Chondrocyte (in vitro differentiated cells): ENCODE measurements at regions not wholly inside any gene's neighbourhood (a gene's known extent, or its start where the extent isn't known, plus 50 kb on each side); places are given as distances from the start of the nearest gene placed in this dataset.

Experiments
- DNase-seq: peaks from one replicate; pipeline ENCODE4 v3.0.0; 2021; ENCODE audit warnings: mixed read lengths, low spot score
- H3K27ac Mint-ChIP-seq: one replicate; pipeline ENCODE4 v1.8.0; 2021; ENCODE audit warnings: mild to moderate bottlenecking, moderate library complexity, mixed read lengths; ENCODE audit not compliant: unreplicated experiment
- H3K27me3 Mint-ChIP-seq: 2 replicates; pipeline ENCODE4 v1.8.0; 2021; ENCODE audit warnings: low read depth, mixed read lengths
- H3K36me3 Mint-ChIP-seq: 2 replicates; pipeline ENCODE4 v1.8.0; 2021; ENCODE audit warnings: low read depth, mixed read lengths
- H3K4me1 Mint-ChIP-seq: 2 replicates; pipeline ENCODE4 v1.8.0; 2021; ENCODE audit warnings: low read depth, mild to moderate bottlenecking, mixed read lengths
- H3K4me3 Mint-ChIP-seq: one replicate; pipeline ENCODE4 v1.8.0; 2021; ENCODE audit warnings: mild to moderate bottlenecking, moderate library complexity, mixed read lengths; ENCODE audit not compliant: unreplicated experiment
- H3K9me3 Mint-ChIP-seq: 2 replicates; pipeline ENCODE4 v1.8.0; 2021; ENCODE audit warnings: low read depth, mixed read lengths
- CTCF ChIP-seq: fragments of 200-600 bp; sonication (generic); IDR thresholded peaks from 2 replicates; pipeline ENCODE4 v1.5.0; 2021; ENCODE audit warnings: antibody characterized with exemption, mild to moderate bottlenecking, moderate library complexity

GRCh38 chr3:186418671-186419145 lies 56.7 kb upstream of the DGKG start:
- Mint-ChIP-seq H3K4me1 (peaks cover 31% of the 10 kb centered on the region), H3K27me3 (no peaks in the 10 kb centered on the region), H3K4me3 (no peak overlapping the region), H3K9me3 (no peaks in the 10 kb centered on the region), H3K27ac (no peak overlapping the region), H3K36me3 (no peaks in the 10 kb centered on the region)
- no peak for TF ChIP-seq CTCF
- no peak for DNase-seq

GRCh38 chr3:186417791-186418190 lies 55.8 kb upstream of the DGKG start:
- TF ChIP-seq CTCF: no peak
- Mint-ChIP-seq H3K4me3 (no peak overlapping the region), H3K9me3 (no peaks in the 10 kb centered on the region), H3K27me3 (no peaks in the 10 kb centered on the region), H3K4me1 (peaks cover 39% of the 10 kb centered on the region), H3K27ac (peak overlapping the region; percentile 74), H3K36me3 (no peaks in the 10 kb centered on the region)
- no peak for DNase-seq

- H3K36me3 Mint-ChIP-seq: no peaks in the 10 kb centered on the region
- peaks cover 4% of the 10 kb centered on the region for H3K27me3 Mint-ChIP-seq
- DNase-seq: no peak
- no peaks in the 10 kb centered on the region for H3K9me3 Mint-ChIP-seq
- peak overlapping the region; percentile 83 for H3K27ac Mint-ChIP-seq
- TF ChIP-seq CTCF: no peak
- no peak overlapping the region for H3K4me3 Mint-ChIP-seq
- peaks cover 39% of the 10 kb centered on the region for H3K4me1 Mint-ChIP-seq
Observed at GRCh38 chr3:186414735-186415419, 52.8 kb upstream of the DGKG start.

GRCh38 chr3:186413615-186414415 lies 51.8 kb upstream of the DGKG start:
- Mint-ChIP-seq H3K4me3 (peak overlapping the region; percentile 69), H3K27me3 (peaks cover 11% of the 10 kb centered on the region), H3K4me1 (peaks cover 39% of the 10 kb centered on the region), H3K27ac (peak overlapping the region; percentile 77), H3K36me3 (no peaks in the 10 kb centered on the region), H3K9me3 (no peaks in the 10 kb centered on the region)
- TF ChIP-seq CTCF: no peak
- DNase-seq: no peak

GRCh38 chr3:186411994-186412393 lies 50.0 kb upstream of the DGKG start:
- Mint-ChIP-seq H3K27me3 (peaks cover 11% of the 10 kb centered on the region), H3K4me1 (peaks cover 29% of the 10 kb centered on the region)

More at GRCh38 chr3:186411994-186412393, 50.0 kb upstream of the DGKG start:
- Mint-ChIP-seq H3K9me3 (no peaks in the 10 kb centered on the region), H3K36me3 (no peaks in the 10 kb centered on the region), H3K4me3 (no peak overlapping the region), H3K27ac (no peak overlapping the region)
- DNase-seq: no peak
- TF ChIP-seq CTCF: no peak
